ENCODE measurements at regions not wholly inside any gene's neighbourhood (a gene's known extent, or its start where the extent isn't known, plus 50 kb on each side); places are given as distances from the start of the nearest gene placed in this dataset.

- intact Hi-C loops (cut with DNase I): no loop called here
- TF ChIP-seq, protein P1, sequence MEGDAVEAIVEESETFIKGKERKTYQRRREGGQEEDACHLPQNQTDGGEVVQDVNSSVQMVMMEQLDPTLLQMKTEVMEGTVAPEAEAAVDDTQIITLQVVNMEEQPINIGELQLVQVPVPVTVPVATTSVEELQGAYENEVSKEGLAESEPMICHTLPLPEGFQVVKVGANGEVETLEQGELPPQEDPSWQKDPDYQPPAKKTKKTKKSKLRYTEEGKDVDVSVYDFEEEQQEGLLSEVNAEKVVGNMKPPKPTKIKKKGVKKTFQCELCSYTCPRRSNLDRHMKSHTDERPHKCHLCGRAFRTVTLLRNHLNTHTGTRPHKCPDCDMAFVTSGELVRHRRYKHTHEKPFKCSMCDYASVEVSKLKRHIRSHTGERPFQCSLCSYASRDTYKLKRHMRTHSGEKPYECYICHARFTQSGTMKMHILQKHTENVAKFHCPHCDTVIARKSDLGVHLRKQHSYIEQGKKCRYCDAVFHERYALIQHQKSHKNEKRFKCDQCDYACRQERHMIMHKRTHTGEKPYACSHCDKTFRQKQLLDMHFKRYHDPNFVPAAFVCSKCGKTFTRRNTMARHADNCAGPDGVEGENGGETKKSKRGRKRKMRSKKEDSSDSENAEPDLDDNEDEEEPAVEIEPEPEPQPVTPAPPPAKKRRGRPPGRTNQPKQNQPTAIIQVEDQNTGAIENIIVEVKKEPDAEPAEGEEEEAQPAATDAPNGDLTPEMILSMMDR (IDR thresholded peaks at IDR 0.05): no peak
- no peaks in the 10 kb centered on the region for H3K36me3 ChIP-seq
- H3K27ac ChIP-seq: no peak overlapping the region
- no peaks in the 10 kb centered on the region for H3K4me1 ChIP-seq
- H3K27me3 ChIP-seq: no peaks in the 10 kb centered on the region
- H3K9me3 ChIP-seq: no peaks in the 10 kb centered on the region
- DNase-seq: no peak
- H3K4me3 ChIP-seq: no peak overlapping the region
- no peak overlapping the region for H3K9ac ChIP-seq (ENCODE audit: low read depth in 2 of 2, low read length in 2 of 2)
Observed at GRCh38 chr3:116848248-116848829, 138.8 kb downstream of the TUSC7 start.

- no peaks in the 10 kb centered on the region for H3K4me1 ChIP-seq
- intact Hi-C loops (cut with DNase I): no loop called here
- TF ChIP-seq, protein P1 (IDR thresholded peaks at IDR 0.05): no peak
- no peak overlapping the region for H3K4me3 ChIP-seq
- no peaks in the 10 kb centered on the region for H3K9me3 ChIP-seq
- H3K27ac ChIP-seq: no peak overlapping the region
- H3K27me3 ChIP-seq: no peaks in the 10 kb centered on the region
- no peak overlapping the region for H3K9ac ChIP-seq (ENCODE audit: low read depth in 2 of 2, low read length in 2 of 2)
- H3K36me3 ChIP-seq: no peaks in the 10 kb centered on the region
- DNase-seq: no peak
Observed at GRCh38 chr3:116849261-116849688, 139.7 kb downstream of the TUSC7 start.

DNA sequence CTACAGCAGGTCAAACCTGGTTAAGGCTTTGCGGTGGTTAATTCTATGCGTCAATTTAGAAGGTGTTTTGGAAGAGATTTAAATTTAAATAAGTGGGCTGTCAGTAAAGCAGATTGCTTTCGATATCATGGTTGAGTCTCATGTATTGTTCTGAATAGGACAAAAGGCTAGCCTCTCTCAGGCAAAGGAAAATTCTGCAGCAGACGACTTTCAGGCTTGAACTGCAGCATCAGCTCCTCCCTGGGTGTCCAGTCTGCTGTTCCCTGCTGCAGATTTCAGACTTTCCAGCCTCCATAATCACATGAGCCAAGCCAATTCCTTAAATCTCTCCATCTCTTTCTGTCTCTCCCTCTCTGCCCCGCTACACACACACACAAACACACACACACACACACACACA lies 143.2 kb downstream of the TUSC7 start:
- Histone ChIP-seq H3K36me3 (no peaks in the 10 kb centered on the region), H3K9me3 (no peaks in the 10 kb centered on the region), H3K4me1 (no peaks in the 10 kb centered on the region), H3K27me3 (no peaks in the 10 kb centered on the region), H3K4me3 (no peak overlapping the region), H3K27ac (no peak overlapping the region), H3K9ac (ENCODE audit: low read depth in 2 of 2, low read length in 2 of 2) (no peak overlapping the region)
- DNase-seq: no peak
- TF ChIP-seq, protein P1 (IDR thresholded peaks at IDR 0.05): no peak
- intact Hi-C loops (cut with DNase I): no loop called here

DNA sequence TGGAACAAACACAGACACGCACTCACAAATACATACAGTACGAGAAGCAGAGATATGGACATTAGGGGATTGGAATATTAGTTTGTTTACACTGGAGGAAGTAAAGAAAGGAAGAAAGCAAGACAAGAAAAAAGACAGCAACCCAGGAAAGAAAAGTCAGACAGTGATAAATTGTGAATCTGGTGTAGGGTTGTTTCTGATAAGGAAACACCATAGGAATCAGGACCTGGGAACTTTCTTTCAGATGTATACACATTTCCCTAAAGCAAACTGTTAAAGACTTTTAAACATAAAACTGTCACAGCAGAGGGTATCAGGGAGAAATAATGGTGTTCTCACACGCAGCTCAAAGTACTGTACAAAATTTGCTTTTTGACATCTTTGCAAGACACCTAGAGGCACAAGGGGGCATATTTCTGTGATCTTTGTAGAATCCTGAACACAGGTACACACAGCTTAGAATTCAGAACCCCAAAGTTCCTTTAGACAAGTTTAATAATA lies 153.7 kb downstream of the TUSC7 start:
- no peak overlapping the region for H3K27ac ChIP-seq
- DNase-seq: no peak
- TF ChIP-seq, protein P1 (IDR thresholded peaks at IDR 0.05): no peak
- no peaks in the 10 kb centered on the region for H3K9me3 ChIP-seq
- no peaks in the 10 kb centered on the region for H3K36me3 ChIP-seq
- H3K4me3 ChIP-seq: no peak overlapping the region
- no peaks in the 10 kb centered on the region for H3K4me1 ChIP-seq
- intact Hi-C loops (cut with DNase I): no loop called here
- H3K9ac ChIP-seq (ENCODE audit: low read depth in 2 of 2, low read length in 2 of 2): no peak overlapping the region
- no peaks in the 10 kb centered on the region for H3K27me3 ChIP-seq

GRCh38 chr3:116863822-116864589 lies 154.4 kb downstream of the TUSC7 start:
- no peaks in the 10 kb centered on the region for H3K9me3 ChIP-seq
- H3K4me1 ChIP-seq: no peaks in the 10 kb centered on the region
- intact Hi-C loops (cut with DNase I): no loop called here
- H3K27ac ChIP-seq: no peak overlapping the region
- no peaks in the 10 kb centered on the region for H3K36me3 ChIP-seq
- H3K9ac ChIP-seq (ENCODE audit: low read depth in 2 of 2, low read length in 2 of 2): no peak overlapping the region
- no peak for DNase-seq
- TF ChIP-seq, protein P1 (IDR thresholded peaks at IDR 0.05): no peak
- H3K27me3 ChIP-seq: no peaks in the 10 kb centered on the region
- no peak overlapping the region for H3K4me3 ChIP-seq

Data from colonic mucosa (tissue), 4 donors.